ENCODE measurements at regions not wholly inside any gene's neighbourhood (a gene's known extent, or its start where the extent isn't known, plus 50 kb on each side); places are given as distances from the start of the nearest gene placed in this dataset.
A peak's percentile ranks its signal among the peaks of the same experiment; 100 is the strongest.

DNA sequence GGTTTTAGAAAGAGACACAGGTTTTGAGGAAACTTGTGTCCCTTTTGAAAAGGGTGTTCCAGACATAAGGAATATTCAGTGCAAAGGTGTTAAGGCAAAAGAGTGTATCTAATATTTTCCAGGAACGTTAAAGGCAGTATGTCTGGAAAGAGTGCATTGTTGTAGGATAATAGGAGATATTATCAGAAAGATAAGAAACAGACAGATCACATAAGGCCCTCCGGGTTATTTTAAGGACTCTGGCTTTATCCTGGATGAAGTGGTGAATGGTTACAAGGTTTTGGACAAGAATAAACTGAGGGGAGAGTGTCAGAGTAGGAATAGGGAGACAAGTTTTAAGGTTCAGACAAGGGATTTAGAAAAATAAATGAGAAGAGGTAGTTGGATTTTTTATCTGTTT is 493.7 kb upstream of the GRM7 start:
- no peaks in the 10 kb centered on the region for H3K4me1 ChIP-seq (replicated peaks in 1 of 2; ENCODE audit: control insufficient read depth in 2 of 2, insufficient read depth in 2 of 2, low read length in 2 of 2)
- 0% methylated on average over 2 of the region's 2 CpGs for WGBS (ENCODE audit: insufficient coverage, low coverage, missing lambda C conversion rate)
- no peak overlapping the region for H3K9ac ChIP-seq (ENCODE audit: insufficient read depth in 1 of 2, low read depth in 2 of 2, low read length in 2 of 2)
- no peaks in the 10 kb centered on the region for H3K36me3 ChIP-seq (ENCODE audit: control insufficient read depth, insufficient read depth, low read length)
- no peaks in the 10 kb centered on the region for H4K20me1 ChIP-seq (replicated peaks; ENCODE audit: control insufficient read depth, insufficient read depth, low read length)
- CTCF ChIA-PET (ENCODE audit: low intra/inter-chr PET ratio), result no interaction called here
- H3K79me2 ChIP-seq (ENCODE audit: control insufficient read depth, insufficient read depth, low read length), result no peaks in the 10 kb centered on the region
- H3K27me3 ChIP-seq (ENCODE audit: control insufficient read depth in 2 of 2, insufficient read depth in 2 of 2, low read length in 2 of 2), result no peaks in the 10 kb centered on the region
- H3K9me3 ChIP-seq (replicated peaks; ENCODE audit: control insufficient read depth, insufficient read depth, low read depth, low read length), result no peaks in the 10 kb centered on the region
- intact Hi-C loops (cut with micrococcal nuclease) (no loop called here), in situ Hi-C loops (cut with MboI) (no loop called here)
- H3K4me2 ChIP-seq (ENCODE audit: insufficient read depth, low read length), result no peak overlapping the region
- no TSS peak for BruUV-seq (replicated peaks)
- no peak overlapping the region for H2AFZ ChIP-seq (ENCODE audit: low read depth, low read length)
- POLR2A ChIA-PET, result interaction anchor here (1.9 kb wide), 1 partner anchor 10 kb away, joined by 7 read pairs; no protein-coding TSS in a partner anchor
- no peak overlapping the region for H3K4me3 ChIP-seq
- H3K9me1 ChIP-seq (ENCODE audit: control insufficient read depth, insufficient read depth, low read length), result no peaks in the 10 kb centered on the region
- H3K27ac ChIP-seq (ENCODE audit: extremely low read depth, low read depth, low read length), result no peak overlapping the region
- no peak for DNase-seq (ENCODE audit: extremely low read depth in 1 of 4, low spot score in 3 of 4)
- no peak for FAIRE-seq
- TF ChIP-seq PHB (CRISPR knock-in tag; IDR thresholded peaks at IDR 0.05), result no peak
- no peak for ATAC-seq

DNA sequence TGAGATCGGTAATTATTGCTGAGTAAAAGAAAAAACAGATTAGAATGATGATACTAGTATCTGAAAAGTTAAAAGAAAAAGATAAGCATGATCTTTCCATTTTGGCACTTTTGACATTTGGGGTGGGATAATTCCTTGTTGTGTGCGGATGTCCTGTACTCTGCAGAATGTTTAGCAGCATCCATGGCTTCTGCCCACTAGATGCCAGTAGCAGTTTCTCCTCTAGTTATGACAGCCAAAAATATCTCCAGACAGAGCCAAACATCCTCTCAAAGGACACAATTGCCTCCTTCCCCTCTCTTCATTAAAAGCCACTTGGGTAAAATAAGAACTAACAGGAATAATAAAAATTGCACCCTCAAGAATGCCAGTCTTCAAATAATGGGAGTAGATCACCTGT is 468.8 kb upstream of the GRM7 start:
- Histone ChIP-seq H3K36me3 (ENCODE audit: control insufficient read depth, insufficient read depth, low read length) (no peaks in the 10 kb centered on the region), H3K4me2 (ENCODE audit: insufficient read depth, low read length) (no peak overlapping the region), H2AFZ (ENCODE audit: low read depth, low read length) (no peak overlapping the region), H3K9me1 (ENCODE audit: control insufficient read depth, insufficient read depth, low read length) (no peaks in the 10 kb centered on the region), H4K20me1 (replicated peaks; ENCODE audit: control insufficient read depth, insufficient read depth, low read length) (no peaks in the 10 kb centered on the region), H3K27ac (ENCODE audit: extremely low read depth, low read depth, low read length) (no peak overlapping the region), H3K4me1 (replicated peaks in 1 of 2; ENCODE audit: control insufficient read depth in 2 of 2, insufficient read depth in 2 of 2, low read length in 2 of 2) (no peaks in the 10 kb centered on the region), H3K79me2 (ENCODE audit: control insufficient read depth, insufficient read depth, low read length) (no peaks in the 10 kb centered on the region), H3K27me3 (ENCODE audit: control insufficient read depth in 2 of 2, insufficient read depth in 2 of 2, low read length in 2 of 2) (no peaks in the 10 kb centered on the region), H3K9me3 (replicated peaks; ENCODE audit: control insufficient read depth, insufficient read depth, low read depth, low read length) (no peaks in the 10 kb centered on the region), H3K4me3 (no peak overlapping the region), H3K9ac (ENCODE audit: insufficient read depth in 1 of 2, low read depth in 2 of 2, low read length in 2 of 2) (no peak overlapping the region)
- TF ChIP-seq MEF2A (IDR thresholded peaks at IDR 0.05; ENCODE audit: control insufficient read depth, low read depth, low read length), result 0 out of 2 replicates have a peak, but pooled peaks have one; percentile 16
- peak; percentile 29 to 57; a peak in 3 of 4 replicates for TF ChIP-seq RAD21 (CRISPR knock-in tag; conservative IDR thresholded peaks at IDR 0.05 in 1 of 2, IDR thresholded peaks at IDR 0.05 in 1 of 2)
- TF ChIP-seq, protein P1, sequence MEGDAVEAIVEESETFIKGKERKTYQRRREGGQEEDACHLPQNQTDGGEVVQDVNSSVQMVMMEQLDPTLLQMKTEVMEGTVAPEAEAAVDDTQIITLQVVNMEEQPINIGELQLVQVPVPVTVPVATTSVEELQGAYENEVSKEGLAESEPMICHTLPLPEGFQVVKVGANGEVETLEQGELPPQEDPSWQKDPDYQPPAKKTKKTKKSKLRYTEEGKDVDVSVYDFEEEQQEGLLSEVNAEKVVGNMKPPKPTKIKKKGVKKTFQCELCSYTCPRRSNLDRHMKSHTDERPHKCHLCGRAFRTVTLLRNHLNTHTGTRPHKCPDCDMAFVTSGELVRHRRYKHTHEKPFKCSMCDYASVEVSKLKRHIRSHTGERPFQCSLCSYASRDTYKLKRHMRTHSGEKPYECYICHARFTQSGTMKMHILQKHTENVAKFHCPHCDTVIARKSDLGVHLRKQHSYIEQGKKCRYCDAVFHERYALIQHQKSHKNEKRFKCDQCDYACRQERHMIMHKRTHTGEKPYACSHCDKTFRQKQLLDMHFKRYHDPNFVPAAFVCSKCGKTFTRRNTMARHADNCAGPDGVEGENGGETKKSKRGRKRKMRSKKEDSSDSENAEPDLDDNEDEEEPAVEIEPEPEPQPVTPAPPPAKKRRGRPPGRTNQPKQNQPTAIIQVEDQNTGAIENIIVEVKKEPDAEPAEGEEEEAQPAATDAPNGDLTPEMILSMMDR (IDR thresholded peaks at IDR 0.05 in 2 of 3, conservative IDR thresholded peaks at IDR 0.05 in 1 of 3; ENCODE audit: insufficient read depth in 2 of 3, low read depth in 1 of 3, low read length in 3 of 3), result peak; percentile 15 to 40 (median 32); a peak in 2 of 6 replicates
- TF ChIP-seq HDAC8 (tag; IDR thresholded peaks at IDR 0.05), result no peak
- 0 out of 2 replicates have a peak, but pooled peaks have one; percentile 30 for TF ChIP-seq ZNF316 (IDR thresholded peaks at IDR 0.05)
- in situ Hi-C loops (cut with MboI), result no loop called here
- FAIRE-seq (no peak), DNase-seq (ENCODE audit: extremely low read depth in 1 of 4, low spot score in 3 of 4) (no peak), ATAC-seq (peak; percentile 74)
- BruUV-seq (replicated peaks), result no TSS peak
- intact Hi-C loops (cut with micrococcal nuclease), result loop anchor here (2.0 kb wide), 1 partner anchor 407 kb away; no protein-coding TSS in a partner anchor
- ChIA-PET POLR2A (no interaction called here), CTCF (ENCODE audit: low intra/inter-chr PET ratio) (no interaction called here)
- WGBS (ENCODE audit: insufficient coverage, low coverage, missing lambda C conversion rate), result 0% methylated on average over 2 of the region's 2 CpGs
